ENCODE measurements at regions not wholly inside any gene's neighbourhood (a gene's known extent, or its start where the extent isn't known, plus 50 kb on each side); places are given as distances from the start of the nearest gene placed in this dataset.

- no peak for TF ChIP-seq POLR2A (IDR thresholded peaks at IDR 0.05)
- TF ChIP-seq CTCF (IDR thresholded peaks at IDR 0.05) = no peak
Observed at GRCh38 chr9:11992866-11993265, 700.3 kb upstream of the TYRP1 start.
